Activated CD4-positive, alpha-beta T cell treated with anti-CD3 and anti-CD28 coated beads, Interleukin-2, amount 10 ng/mL, durations not matched to agents 7 days and 5 days (primary cell): ENCODE measurements at regions not wholly inside any gene's neighbourhood (a gene's known extent, or its start where the extent isn't known, plus 50 kb on each side); places are given as distances from the start of the nearest gene placed in this dataset.

Experiments used
- CTCF ChIA-PET: fragments of 350-600 bp; sonication (Branson Sonifier 250); formaldehyde crosslinking; loops from one replicate; lab custom pipeline; 2021; ENCODE audit warnings: antibody characterized with exemption; lab: Charles Lee
- POLR2A ChIA-PET: fragments of 350-600 bp; sonication (Branson Sonifier 250); formaldehyde crosslinking; loops from one replicate; lab custom pipeline; 2021; ENCODE audit warnings: antibody characterized with exemption; lab: Charles Lee
- DNase-seq: peaks from one replicate; pipeline ENCODE4 v3.0.0-alpha.2; 2020
- H3K27ac Mint-ChIP-seq: one replicate; pipeline ENCODE4 v1.8.0; 2021; ENCODE audit warnings: mild to moderate bottlenecking, moderate library complexity, mixed read lengths
- H3K27me3 Mint-ChIP-seq: one replicate; pipeline ENCODE4 v1.8.0; 2021; ENCODE audit warnings: mixed read lengths
- H3K36me3 Mint-ChIP-seq: one replicate; pipeline ENCODE4 v1.8.0; 2021; ENCODE audit warnings: low read depth, mixed read lengths
- H3K4me1 Mint-ChIP-seq: one replicate; pipeline ENCODE4 v1.8.0; 2021; ENCODE audit warnings: mixed read lengths
- H3K4me3 Mint-ChIP-seq: one replicate; pipeline ENCODE4 v1.8.0; 2021; ENCODE audit warnings: mild to moderate bottlenecking, moderate library complexity, mixed read lengths
- H3K9me3 Mint-ChIP-seq: one replicate; pipeline ENCODE4 v1.8.0; 2021; ENCODE audit warnings: mixed read lengths

DNA sequence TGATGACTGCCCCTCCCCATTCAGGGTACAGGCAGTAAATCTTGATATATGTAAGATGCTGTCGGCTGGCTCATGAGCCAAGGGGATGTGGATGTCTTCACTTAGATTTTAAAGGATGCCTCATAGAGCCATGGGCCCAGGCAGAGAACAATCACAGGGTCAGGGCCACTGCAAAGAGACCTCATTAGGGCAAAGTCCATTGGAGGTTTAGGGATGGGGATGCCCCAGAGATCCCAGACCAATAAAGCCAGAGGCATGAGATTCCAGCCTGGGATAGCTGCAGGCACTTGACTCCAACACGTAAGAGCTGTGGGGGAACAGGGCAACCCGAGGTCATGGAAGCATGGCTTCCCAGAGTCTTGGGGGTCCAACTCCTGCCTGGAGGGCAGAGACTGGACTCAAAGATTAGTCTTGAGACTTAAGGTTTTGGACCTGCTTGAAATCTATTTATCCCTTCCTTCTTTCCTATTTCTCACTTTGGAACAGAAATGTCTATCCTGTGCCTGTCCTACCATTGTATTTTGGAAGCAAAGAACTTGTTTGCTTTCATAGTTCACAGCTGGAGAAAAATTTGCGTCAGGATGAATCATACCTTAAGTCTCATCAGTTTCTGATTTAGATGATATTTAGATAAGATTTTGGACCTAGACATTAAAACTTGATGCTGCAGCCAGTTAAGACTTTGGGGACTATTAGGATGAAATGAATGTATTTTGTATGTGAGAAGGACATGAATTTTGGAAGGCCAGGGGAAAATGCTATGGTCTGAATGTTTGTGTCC, 101.3 kb upstream of the ADRA1B start:
- ChIA-PET POLR2A (no interaction called here), CTCF (no interaction called here)
- no peaks in the 10 kb centered on the region for H3K4me1 Mint-ChIP-seq
- no peaks in the 10 kb centered on the region for H3K9me3 Mint-ChIP-seq
- H3K36me3 Mint-ChIP-seq: no peaks in the 10 kb centered on the region
- H3K27me3 Mint-ChIP-seq: no peaks in the 10 kb centered on the region
- DNase-seq: no peak
- no peak overlapping the region for H3K4me3 Mint-ChIP-seq
- no peak overlapping the region for H3K27ac Mint-ChIP-seq

DNA sequence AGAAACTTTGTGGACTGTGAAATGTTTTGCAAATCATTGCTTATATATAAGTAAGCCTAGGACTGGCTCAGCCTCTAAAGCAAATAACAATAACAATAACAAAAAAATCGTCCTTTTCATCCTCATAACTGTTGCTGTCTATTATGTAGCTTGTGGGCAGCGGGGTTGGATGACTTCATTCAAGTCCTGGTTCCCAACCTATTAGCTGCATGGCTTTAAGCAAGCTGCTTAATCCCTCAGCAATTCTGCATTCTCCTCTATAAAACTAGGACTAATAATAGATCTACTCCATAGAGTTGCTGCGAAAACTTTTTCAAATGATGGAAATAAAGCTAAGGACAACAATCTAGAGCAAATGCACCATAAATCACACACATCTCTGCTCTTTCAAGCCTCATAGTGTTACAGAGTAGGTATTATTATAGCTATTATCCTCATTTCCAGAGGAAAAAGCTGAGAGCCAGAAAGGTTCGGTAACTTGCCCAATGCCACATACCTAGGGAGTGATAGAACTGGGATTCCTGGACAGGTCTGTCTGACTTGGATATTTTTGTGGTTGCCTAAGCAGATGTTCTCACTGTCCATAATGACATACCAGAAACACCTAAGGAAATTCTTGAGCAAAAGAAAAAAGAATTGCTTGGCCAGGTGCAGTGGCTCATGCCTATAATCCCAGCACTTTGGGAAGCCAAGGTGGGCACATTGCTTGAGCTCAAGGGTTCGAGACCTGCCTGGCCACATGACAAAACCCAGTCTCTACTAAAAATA, 98.8 kb upstream of the ADRA1B start:
- Mint-ChIP-seq H3K36me3 (no peaks in the 10 kb centered on the region), H3K9me3 (no peaks in the 10 kb centered on the region), H3K27ac (no peak overlapping the region), H3K27me3 (no peaks in the 10 kb centered on the region), H3K4me1 (no peaks in the 10 kb centered on the region), H3K4me3 (no peak overlapping the region)
- CTCF ChIA-PET: interaction anchor here (0.6 kb wide), 1 partner anchor 90 kb away, joined by 7 read pairs; no protein-coding TSS in a partner anchor
- POLR2A ChIA-PET: no interaction called here
- DNase-seq: no peak

GRCh38 chr5:159819591-159820411, 96.5 kb upstream of the ADRA1B start:
- DNase-seq: no peak
- CTCF ChIA-PET: interaction anchor here (0.6 kb wide), 1 partner anchor 1201 kb away, joined by 9 read pairs; no protein-coding TSS in a partner anchor
- no peak overlapping the region for H3K4me3 Mint-ChIP-seq
- no peak overlapping the region for H3K27ac Mint-ChIP-seq
- no peaks in the 10 kb centered on the region for H3K9me3 Mint-ChIP-seq
- POLR2A ChIA-PET: no interaction called here
- no peaks in the 10 kb centered on the region for H3K36me3 Mint-ChIP-seq
- H3K4me1 Mint-ChIP-seq: no peaks in the 10 kb centered on the region
- H3K27me3 Mint-ChIP-seq: no peaks in the 10 kb centered on the region

DNA sequence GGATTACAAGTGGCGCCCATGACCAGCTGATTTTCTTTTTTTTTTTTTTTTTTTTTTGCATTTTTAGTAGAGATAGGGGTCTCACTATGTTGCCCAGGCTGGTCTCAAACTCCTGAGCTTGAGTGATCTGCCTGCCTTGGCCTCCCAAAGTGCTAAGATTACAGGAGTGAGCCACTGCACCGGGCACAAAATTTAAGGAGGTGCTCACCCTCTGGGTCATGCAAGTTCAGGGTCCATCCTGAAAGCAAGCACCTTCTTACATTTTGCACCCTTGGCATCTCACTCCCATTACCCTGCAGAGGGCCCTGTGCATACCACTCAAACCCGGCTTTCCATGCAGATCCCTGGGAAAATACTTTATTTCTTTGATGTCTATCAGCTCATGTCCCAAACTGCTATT, 95.6 kb upstream of the ADRA1B start:
- H3K27me3 Mint-ChIP-seq: no peaks in the 10 kb centered on the region
- H3K4me1 Mint-ChIP-seq: no peaks in the 10 kb centered on the region
- H3K9me3 Mint-ChIP-seq: no peaks in the 10 kb centered on the region
- no peak for DNase-seq
- POLR2A ChIA-PET: no interaction called here
- H3K27ac Mint-ChIP-seq: no peak overlapping the region
- H3K4me3 Mint-ChIP-seq: no peak overlapping the region
- no peaks in the 10 kb centered on the region for H3K36me3 Mint-ChIP-seq
- CTCF ChIA-PET: interaction anchor here (0.6 to 0.7 kb wide), 2 partner anchors 1202 to 1892 kb away, joined by 3 to 9 read pairs; no protein-coding TSS in a partner anchor

DNA sequence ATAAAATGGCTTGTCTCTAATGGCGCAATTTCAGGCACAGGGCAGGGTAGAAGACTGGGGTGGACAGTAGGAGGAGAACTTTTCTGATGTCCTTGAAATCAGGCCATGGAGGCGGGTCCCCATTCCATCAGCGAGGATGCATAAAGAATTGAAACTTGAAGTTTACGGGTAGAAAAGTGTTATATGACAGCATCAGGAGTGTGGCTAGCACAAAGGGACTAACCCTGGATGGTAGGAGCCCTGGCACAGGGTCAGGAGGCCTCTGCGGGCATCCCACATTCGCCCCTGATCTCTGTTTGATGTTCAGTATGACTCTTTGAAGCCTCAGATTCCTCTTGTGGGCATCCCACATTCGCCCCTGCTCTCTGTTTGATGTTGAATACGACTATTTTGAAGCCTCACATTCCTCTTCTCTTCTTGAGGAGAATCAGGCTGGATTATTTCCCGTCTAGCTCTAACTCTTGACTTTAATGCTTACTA, 94.8 kb upstream of the ADRA1B start:
- no peak for DNase-seq
- ChIA-PET POLR2A (no interaction called here), CTCF (no interaction called here)
- Mint-ChIP-seq H3K36me3 (no peaks in the 10 kb centered on the region), H3K9me3 (no peaks in the 10 kb centered on the region), H3K27me3 (no peaks in the 10 kb centered on the region), H3K27ac (no peak overlapping the region), H3K4me1 (peaks cover 5% of the 10 kb centered on the region), H3K4me3 (no peak overlapping the region)

GRCh38 chr5:159824188-159825161, 91.8 kb upstream of the ADRA1B start:
- POLR2A ChIA-PET: no interaction called here
- no peaks in the 10 kb centered on the region for H3K36me3 Mint-ChIP-seq
- CTCF ChIA-PET: interaction anchor here (0.6 kb wide), 1 partner anchor 563 kb away, joined by 4 read pairs; no protein-coding TSS in a partner anchor
- peaks cover 5% of the 10 kb centered on the region for H3K4me1 Mint-ChIP-seq
- no peaks in the 10 kb centered on the region for H3K9me3 Mint-ChIP-seq
- H3K27ac Mint-ChIP-seq: no peak overlapping the region
- H3K4me3 Mint-ChIP-seq: no peak overlapping the region
- no peak for DNase-seq
- H3K27me3 Mint-ChIP-seq: no peaks in the 10 kb centered on the region

GRCh38 chr5:159825551-159826051, 90.7 kb upstream of the ADRA1B start:
- H3K36me3 Mint-ChIP-seq: no peaks in the 10 kb centered on the region

DNA sequence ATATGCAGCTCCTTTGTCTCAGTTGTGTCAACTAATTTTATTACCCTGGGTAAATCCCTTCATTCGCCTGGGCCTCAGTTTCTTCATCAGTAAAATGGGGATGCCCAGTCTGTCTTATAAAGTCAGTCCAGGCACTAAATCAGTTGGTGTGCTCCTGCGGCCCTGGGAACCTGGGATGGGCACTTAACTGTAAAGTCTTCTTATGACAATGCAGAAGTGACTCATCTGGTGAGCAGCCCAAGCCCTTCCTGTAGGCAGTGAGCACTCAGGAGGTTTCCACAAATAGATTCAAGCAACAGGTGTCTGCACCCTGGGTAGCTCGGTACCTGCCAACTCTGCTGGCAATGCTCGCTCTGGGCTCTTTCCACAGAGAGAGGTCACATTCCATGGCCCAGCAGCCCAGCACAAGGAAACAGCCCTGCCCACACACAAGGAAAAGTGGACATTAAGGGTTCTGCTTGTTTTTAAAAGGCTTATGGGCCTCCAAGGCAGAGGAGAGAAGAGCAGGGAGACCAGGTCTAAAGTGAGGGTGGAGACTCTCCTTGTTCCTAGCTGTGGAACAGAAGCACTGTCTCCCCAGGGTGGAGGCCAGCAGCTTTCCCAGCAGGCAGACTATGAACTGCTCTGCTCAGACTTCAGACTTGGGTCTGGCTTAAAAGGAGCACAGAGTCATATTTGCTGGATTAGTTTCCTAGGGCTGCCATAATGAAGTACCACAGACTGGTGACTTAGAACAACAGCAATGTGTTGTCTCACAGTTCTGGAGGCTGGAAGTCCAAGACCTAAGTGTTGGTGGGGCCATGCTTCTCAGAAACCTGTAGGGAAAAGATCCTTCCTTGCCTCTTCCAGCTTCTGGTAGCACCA, 89.7 kb upstream of the ADRA1B start:
- POLR2A ChIA-PET: no interaction called here
- no peak for DNase-seq
- Mint-ChIP-seq H3K4me3 (no peak overlapping the region), H3K4me1 (peaks cover 5% of the 10 kb centered on the region), H3K27me3 (peaks cover 3% of the 10 kb centered on the region), H3K9me3 (no peaks in the 10 kb centered on the region), H3K27ac (no peak overlapping the region), H3K36me3 (no peaks in the 10 kb centered on the region)
- CTCF ChIA-PET: no interaction called here

More at GRCh38 chr5:159825551-159826051, 90.7 kb upstream of the ADRA1B start:
- CTCF ChIA-PET: no interaction called here
- Mint-ChIP-seq H3K4me1 (peaks cover 5% of the 10 kb centered on the region), H3K9me3 (no peaks in the 10 kb centered on the region), H3K4me3 (no peak overlapping the region), H3K27me3 (peaks cover 2% of the 10 kb centered on the region), H3K27ac (no peak overlapping the region)
- DNase-seq: no peak
- POLR2A ChIA-PET: no interaction called here

GRCh38 chr5:159827861-159828260, 88.4 kb upstream of the ADRA1B start:
- H3K27ac Mint-ChIP-seq: no peak overlapping the region
- H3K9me3 Mint-ChIP-seq: no peaks in the 10 kb centered on the region
- no peak for DNase-seq
- CTCF ChIA-PET: interaction anchor here (0.6 kb wide), 1 partner anchor 1015 kb away, joined by 3 read pairs; no protein-coding TSS in a partner anchor
- no peak overlapping the region for H3K4me3 Mint-ChIP-seq
- peaks cover 3% of the 10 kb centered on the region for H3K27me3 Mint-ChIP-seq
- no peaks in the 10 kb centered on the region for H3K36me3 Mint-ChIP-seq
- POLR2A ChIA-PET: no interaction called here
- peaks cover 5% of the 10 kb centered on the region for H3K4me1 Mint-ChIP-seq

GRCh38 chr5:159832073-159832472, 84.2 kb upstream of the ADRA1B start:
- H3K36me3 Mint-ChIP-seq: no peaks in the 10 kb centered on the region
- ChIA-PET POLR2A (no interaction called here), CTCF (no interaction called here)
- H3K4me3 Mint-ChIP-seq: no peak overlapping the region
- H3K27me3 Mint-ChIP-seq: peaks cover 3% of the 10 kb centered on the region
- DNase-seq: no peak
- H3K27ac Mint-ChIP-seq: no peak overlapping the region
- peaks cover 4% of the 10 kb centered on the region for H3K9me3 Mint-ChIP-seq
- H3K4me1 Mint-ChIP-seq: no peaks in the 10 kb centered on the region

DNA sequence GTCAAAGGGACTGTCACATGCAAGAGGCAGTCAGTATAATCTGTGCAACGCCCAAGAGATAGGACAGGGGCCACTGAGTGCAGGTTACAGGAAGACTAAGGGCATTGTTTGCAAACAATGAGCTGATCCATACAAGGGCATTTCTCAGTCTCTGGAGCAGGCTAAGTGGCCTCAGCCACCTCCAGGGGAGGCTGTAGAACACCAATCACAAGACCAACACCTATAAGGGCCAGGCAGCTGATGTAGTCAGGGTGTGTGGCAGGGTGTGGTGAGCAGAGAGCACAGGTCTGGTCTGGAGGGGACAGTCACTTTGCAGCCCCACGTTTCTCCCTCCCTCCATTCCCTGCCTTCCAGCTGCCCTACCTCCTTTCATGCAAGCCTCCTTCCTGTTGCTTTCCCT, 83.2 kb upstream of the ADRA1B start:
- no peak for DNase-seq
- CTCF ChIA-PET: no interaction called here
- no peak overlapping the region for H3K27ac Mint-ChIP-seq
- H3K36me3 Mint-ChIP-seq: no peaks in the 10 kb centered on the region
- peaks cover 4% of the 10 kb centered on the region for H3K9me3 Mint-ChIP-seq
- POLR2A ChIA-PET: no interaction called here
- no peaks in the 10 kb centered on the region for H3K4me1 Mint-ChIP-seq
- H3K4me3 Mint-ChIP-seq: no peak overlapping the region
- peaks cover 3% of the 10 kb centered on the region for H3K27me3 Mint-ChIP-seq
